ENCODE measurements at regions not wholly inside any gene's neighbourhood (a gene's known extent, or its start where the extent isn't known, plus 50 kb on each side); places are given as distances from the start of the nearest gene placed in this dataset.
"Not testable (repeated sequence)": the region's sequence is repeated elsewhere in the genome, so short reads cannot be mapped to it uniquely, and the experiment has no call there.

DNA sequence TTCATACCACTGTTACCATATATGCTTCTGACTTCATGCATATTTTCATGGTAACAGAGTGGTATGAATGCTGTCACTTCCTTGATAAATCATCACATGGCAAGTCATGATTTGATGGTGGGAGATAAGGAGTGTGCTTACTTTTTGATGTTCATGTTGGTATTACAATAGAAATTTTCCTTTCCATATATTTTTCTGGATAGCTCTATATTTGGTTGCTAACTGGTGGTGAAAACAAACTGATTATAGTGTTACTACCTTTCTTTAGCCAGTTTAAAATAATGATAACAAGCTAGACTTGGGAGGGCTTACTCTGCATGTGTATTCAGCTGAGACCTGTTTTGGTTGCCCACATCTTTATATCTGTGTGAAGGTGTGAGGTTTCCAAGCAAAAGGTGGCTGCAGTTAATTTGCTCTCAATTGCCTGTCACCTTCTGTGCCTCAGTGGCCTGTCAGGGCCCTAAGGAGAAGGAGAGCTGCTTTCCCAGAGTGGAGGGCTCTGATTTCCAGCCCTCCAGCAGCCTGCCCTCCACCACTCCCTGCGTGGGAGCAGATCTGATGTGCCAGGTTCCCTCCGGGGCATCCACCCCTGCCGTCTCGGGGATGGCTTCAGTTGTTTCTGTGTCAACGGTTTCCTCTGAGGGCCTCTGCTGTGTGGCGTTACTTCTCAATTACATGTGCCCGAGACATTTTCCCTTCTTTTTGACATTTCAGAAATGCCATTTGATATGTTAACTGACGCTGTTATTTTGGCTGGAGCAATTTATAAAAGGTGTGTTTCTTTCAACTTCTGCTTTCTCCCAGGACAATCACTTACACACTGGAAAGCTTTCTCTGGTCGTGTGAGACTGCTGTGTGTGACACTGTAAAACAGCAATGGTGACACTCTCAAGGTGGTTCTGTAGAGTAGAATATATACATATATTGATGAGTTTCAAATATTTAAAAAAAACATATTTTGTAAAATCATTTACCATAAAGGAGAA lies 107.7 kb upstream of the KLF6 start:
- no peak for DNase-seq

GRCh38 chr10:3891396-3891795 lies 106.4 kb upstream of the KLF6 start:
- no peak for DNase-seq

DNA sequence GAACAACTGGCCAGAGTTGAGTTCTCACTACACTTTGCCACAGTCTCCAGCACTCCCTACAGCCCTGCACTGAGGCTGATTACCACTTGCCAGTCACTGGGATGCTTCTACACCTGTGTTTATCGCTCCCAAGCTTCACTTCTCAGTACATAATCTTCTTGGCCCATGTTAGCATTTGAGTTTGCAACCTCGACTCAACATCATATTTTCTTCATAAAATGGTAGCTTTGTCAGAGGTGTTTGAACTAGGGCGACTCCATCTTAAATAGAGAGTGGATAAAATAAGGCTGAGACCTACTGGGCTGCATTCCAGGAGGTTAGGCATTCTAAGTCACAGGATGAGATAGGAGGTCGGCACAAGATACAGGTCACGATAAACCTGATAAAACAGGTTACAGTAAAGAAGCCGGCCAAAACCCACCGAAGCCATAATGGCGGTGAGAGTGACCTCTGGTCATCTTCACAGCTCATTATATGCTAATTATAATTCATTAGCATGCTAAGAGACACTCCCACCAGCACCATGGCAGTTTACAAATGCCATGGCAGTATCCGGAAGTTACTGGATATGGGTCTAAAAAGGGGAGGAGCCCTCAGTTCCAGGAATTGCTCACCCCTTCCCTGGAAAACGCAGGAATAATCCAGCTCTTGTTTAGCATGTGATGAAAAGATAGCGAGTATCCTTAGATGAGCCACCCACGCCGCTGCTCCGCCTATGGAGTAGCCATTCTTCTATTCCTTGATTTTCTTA lies 105.8 kb upstream of the KLF6 start:
- no peak for DNase-seq

DNA sequence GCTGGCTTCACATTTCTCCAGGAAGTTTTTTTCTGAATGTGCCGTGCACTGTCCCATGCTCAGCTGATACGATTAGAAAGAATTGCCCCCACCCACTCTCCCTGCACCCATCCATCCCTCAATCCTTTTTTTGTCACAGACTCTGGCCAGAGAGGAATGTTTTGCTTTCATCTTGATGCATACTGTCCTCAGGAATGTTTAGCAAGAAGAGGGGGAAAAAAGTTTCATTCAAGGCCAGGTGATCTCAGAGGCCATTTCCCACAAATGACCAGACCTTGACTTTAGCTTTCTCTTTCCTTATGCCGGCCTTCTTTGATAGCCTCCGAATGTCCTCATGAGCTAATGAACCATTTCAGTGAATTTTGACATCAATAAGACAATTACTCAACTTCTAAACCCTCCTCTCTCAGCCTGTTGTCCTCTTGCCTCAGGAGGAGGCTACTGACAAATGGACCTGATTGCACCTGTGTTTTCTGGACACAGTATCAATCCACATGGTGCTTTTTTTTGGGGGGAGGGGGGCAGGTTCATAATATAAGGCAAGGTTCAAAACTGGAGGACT lies 105.0 kb upstream of the KLF6 start:
- DNase-seq = no peak

DNA sequence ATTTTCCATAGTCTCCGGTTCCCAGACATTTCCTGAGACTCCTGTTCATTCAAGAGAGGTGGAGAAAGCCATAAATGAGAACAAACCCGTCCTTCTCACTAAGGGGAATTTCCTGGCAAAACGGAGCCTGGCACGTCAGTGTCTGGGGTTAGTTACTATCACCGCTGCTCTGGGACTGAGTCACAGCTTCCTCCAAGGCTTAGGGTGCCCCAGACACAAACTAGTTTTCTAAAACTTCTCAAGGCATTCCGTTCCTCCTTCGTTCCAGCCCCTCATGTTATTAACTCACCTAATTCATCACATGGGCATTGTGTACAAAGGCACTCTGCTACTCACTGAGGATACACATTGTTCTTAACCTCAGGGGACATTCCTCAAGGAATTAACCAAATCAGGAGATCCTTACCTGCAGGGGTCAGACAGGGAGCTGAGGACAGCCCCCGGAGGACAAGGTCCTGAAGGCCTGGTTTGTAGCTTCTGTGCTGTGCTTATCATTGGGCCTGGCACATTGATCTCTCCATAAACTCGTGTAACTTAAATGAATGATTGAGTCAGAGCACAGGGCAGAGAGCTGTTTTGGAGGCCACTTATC lies 103.0 kb upstream of the KLF6 start:
- DNase-seq = no peak

DNA sequence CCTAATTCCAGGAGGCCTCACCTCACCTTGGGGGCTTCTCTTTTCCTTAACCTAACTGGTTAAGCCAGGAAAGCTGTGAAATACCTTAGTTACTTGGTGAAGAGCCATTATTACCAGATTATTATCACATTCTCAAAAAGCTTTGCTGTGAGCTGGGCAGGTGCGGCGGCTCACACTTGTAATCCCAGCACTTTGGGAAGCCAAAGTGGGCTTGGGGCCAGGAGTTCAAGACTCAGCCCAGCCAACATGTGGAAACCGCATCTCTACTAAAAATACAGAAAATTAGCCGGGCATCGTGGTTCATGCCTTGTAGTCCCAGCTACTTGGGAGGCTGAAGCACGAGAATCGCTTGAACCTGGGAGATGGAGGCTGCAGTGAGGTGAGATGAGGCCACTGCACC lies 102.4 kb upstream of the KLF6 start:
- no peak for DNase-seq

DNA sequence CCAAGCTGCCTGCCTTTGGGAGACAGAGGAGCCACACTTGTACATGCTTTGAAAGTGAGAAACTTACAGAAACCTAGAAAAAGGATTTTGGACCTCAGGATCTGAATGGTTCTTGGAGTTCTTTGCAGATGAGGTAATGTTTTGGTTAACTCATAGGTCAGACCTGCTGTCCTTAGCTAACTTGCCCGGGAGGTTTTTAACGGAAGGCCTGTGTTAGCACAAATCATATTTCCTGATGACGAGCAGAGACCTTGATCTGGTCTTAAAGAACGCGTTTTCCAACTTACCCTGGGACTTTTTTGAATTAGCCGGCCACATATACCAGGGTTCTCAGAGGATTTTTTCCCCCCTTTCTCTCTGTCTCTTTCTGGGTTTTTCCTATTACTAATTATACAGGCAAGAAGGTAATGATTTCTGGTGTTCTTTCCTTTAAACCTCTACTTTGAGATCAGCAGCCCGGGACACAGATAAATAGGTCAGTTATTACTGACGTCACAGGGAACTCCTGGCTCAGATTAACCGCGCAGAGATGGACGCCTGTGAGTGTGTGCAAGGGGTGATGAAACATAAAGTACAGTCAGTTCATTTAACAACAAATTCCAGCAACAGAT lies 101.7 kb upstream of the KLF6 start:
- peak; percentile 47 for DNase-seq

GRCh38 chr10:3886191-3886590 lies 101.2 kb upstream of the KLF6 start:
- DNase-seq = no peak

DNA sequence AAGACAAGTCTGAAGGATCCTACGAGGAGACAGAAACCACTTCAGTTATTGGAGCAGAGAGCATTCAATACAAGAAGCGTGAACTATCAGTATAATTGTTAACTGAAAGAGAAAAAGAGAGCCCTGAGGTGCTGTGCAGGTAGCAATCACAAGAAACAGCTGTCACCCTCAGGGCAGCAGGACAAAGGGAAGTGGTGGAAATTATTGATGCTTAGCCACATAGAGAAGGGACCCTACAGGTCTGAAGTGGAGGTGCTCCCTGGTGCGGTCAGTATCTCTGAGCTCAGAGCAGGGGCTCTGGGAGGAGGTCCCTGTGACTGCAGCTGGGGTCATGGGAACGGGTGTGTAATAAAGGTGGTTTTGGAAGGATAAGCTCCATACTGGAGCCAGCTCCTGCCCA lies 97.8 kb upstream of the KLF6 start:
- DNase-seq = no peak

- DNase-seq = no peak
These were observed 96.6 kb upstream of the KLF6 start for GRCh38 chr10:3881622-3882021.

DNA sequence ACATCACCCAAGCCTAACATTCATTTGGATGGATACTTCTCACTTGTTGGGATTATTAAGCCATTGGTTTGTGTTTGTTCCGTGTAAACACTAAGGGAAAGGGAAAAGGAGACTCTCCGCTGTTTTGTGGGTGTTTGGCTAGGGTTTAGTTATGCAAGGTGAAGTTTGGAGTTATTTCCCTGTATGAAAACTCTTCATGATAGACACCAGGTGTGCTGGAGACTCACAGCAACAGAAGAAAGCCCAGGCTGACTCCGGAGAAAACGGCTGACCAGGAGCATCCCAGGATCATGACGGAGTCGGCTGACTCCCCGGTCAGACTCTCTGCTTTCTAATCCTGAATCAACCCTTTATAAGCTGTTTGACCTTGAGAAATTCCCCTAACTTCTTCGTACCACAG lies 94.1 kb upstream of the KLF6 start:
- no peak for DNase-seq

DNA sequence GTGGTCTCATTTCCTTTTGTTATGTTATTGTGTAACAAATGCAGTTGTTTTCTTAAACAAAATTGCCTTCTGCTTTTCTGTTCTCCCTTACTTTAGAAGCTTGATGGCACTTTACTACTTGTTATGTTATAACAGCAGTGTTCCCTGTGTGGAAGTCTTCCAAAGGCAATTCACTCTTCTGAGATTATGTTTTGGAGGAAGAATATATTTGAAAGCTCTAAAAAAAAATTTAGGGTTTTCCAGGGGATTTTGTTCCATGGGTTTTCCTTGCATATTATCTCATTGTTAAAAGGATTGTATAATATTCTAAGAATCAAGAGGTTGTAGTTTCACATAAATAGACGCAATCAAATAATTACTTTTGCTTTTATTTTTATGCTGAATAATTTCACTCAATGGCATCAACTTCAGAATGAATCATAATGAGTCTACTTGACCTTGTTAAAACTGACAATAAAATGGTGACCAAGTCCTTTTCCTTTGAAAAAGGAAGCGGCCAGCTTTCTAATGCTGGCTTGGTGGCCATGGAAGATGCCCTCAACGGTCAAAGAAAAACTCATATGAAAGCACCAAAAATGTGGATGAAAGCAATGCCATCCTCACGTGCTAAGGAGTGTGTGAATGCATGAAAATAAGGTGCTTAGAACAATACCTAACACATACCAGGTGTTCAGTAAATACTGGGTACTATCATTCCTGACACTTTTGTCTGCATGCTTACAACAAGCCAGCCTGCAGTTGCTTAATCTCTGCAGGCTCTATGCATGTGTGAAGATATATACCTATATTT lies 92.4 kb upstream of the KLF6 start:
- DNase-seq = no peak

- DNase-seq = no peak
These were observed 91.4 kb upstream of the KLF6 start for GRCh38 chr10:3876350-3876962.

DNA sequence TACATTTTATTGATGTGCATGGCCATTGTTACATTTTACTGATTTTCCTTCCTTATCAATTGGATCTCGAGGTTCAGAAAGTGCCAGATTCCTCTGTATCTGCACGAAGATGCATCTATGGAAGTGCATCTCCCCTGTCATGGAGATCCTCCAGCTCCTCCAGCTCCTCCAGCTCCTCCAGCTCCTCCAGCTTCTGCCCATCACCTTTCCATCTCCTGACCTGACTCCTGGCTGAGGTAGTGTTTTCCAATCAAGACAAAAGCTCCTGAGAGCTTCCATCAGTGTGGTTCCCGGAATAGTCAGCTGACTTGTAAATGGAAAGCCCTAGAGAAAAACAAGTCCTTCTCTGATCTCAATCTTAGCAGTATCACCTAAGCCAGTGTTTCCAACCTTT lies 90.8 kb upstream of the KLF6 start:
- no peak for DNase-seq

- DNase-seq = no peak
These were observed 90.2 kb upstream of the KLF6 start for GRCh38 chr10:3874990-3875841.

GRCh38 chr10:3874610-3874989 lies 89.6 kb upstream of the KLF6 start:
- DNase-seq = not testable (repeated sequence)

DNA sequence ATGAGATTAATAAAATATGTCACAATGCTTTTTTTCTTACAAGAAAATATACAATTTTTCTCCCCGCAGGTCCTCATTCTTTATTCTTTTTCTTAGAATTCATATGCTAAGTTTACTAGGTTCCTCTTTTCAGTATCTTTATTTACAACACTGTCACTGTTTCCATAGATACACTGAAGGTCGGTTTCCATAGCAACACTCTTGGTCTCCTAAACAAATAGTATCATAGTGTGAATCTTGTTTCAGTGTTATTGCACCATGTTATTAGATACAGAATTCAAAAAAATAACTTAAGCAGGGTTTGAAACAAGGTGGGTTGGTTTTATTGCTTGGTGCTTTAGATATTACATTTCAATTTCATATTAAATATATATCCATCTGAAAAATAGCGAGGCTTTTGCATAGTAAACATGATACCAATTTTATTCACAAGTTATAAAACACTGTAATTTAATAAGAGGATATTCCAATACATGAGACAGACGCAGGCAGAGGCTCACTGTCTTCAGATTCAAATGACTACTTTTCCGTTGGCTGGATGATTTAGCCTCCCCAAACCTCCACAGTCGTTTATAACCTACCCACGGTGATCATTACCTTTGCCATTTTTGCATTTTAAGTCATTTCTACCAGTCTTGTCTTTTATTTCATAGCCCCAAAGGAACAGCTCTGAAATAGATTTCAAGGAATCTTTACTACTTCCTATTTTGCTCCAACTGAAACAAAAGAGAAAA lies 88.9 kb upstream of the KLF6 start:
- no peak for DNase-seq

DNA sequence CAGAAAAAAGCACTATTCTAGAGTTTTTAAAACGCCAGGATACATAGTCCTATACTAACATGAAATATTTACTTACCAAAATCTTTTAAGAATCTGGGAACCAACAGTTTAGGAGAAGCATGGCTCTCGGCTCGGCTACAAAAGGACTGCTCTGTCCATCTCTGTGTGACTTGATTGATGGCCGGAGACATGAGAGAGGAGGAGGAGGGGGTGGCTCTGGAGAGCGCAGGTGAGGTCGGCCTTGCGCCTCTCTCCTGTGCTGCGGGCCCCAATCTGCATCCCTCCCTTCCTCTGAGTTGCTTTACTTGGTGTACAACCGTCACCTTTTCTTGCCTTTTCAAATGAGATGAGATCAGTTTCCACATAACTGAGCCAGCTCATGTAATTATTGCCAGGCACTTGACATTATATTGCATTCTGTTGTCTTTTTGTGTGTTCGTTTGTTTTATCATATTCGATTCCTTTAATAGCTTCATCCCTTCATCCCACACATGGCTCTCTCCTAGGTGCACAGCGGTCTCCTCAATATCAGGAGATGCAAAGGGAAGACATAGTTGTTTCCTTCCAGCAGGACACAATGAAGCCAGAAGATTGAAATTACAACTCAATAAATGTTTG lies 87.8 kb upstream of the KLF6 start:
- DNase-seq = no peak

DNA sequence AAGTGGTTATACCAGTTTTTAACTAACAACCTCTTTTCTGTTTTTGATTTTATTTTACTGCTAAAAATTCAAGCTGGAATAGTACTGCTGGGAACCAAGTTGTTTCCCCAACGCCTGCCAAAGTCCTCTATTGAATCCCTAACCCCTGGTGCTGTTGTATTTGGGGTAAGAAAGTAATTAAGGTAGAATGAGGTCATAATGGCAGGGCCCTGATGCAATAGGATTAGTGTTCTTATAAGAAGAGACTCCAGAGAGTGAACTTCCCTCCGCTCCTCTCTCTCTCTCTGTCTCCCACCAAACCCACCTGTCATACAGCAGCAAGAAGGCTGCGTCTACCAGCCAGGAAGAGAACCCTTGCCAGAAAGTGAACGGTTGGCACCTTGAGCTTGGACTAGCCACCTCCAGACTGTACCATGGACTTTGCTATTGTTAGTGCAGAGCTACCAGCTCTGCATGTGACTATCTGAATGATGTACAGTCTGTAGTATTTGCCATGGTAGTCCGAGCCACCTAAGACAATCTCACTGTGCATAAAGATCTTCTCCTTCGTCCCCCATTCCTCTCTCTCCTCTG lies 86.5 kb upstream of the KLF6 start:
- no peak for DNase-seq

Data from right kidney (tissue), 1 donor.